Osteoblast (primary cell): ENCODE measurements at regions not wholly inside any gene's neighbourhood (a gene's known extent, or its start where the extent isn't known, plus 50 kb on each side); places are given as distances from the start of the nearest gene placed in this dataset.

Experiments
- DNase-seq: peaks from one replicate; pipeline ENCODE4 v3.0.0; 2011; ENCODE audit warnings: low spot score, mixed read lengths; ENCODE audit not compliant: insufficient read length; ENCODE audit errors: missing footprints
- H2AFZ ChIP-seq: 2 replicates; pipeline ENCODE4 v1.6.0; 2011; ENCODE audit warnings: mild to moderate bottlenecking, low read length
- H3K27ac ChIP-seq: 2 replicates; pipeline ENCODE4 v1.5.1; 2011; ENCODE audit warnings: mild to moderate bottlenecking, low read depth, low read length, moderate library complexity
- H3K27me3 ChIP-seq: 2 replicates; pipeline ENCODE4 v1.6.0; 2012; ENCODE audit warnings: mild to moderate bottlenecking, control low read depth, inconsistent platforms, low read length, moderate library complexity; ENCODE audit not compliant: insufficient read depth
- H3K36me3 ChIP-seq: 2 replicates; pipeline ENCODE4 v1.5.1; 2011; ENCODE audit warnings: mild to moderate bottlenecking, low read length, control low read depth, moderate library complexity; ENCODE audit not compliant: insufficient read depth
- H3K4me1 ChIP-seq: 2 replicates; pipeline ENCODE4 v1.5.1; 2011; ENCODE audit warnings: mild to moderate bottlenecking, low read length, control low read depth, moderate library complexity; ENCODE audit not compliant: insufficient read depth
- H3K4me2 ChIP-seq: 2 replicates; pipeline ENCODE4 v1.6.0; 2011; ENCODE audit warnings: mild to moderate bottlenecking, low read length; ENCODE audit not compliant: insufficient read depth
- H3K4me3 ChIP-seq: fragments of 200-600 bp; sonication (generic); 3 replicates; pipeline ENCODE4 v1.5.1; 2012; ENCODE audit warnings: mild to moderate bottlenecking, low read length, inconsistent platforms; ENCODE audit not compliant: insufficient read depth
- H3K79me2 ChIP-seq: 2 replicates; pipeline ENCODE4 v1.6.0; 2012; ENCODE audit warnings: mild to moderate bottlenecking, low read length, control low read depth, inconsistent platforms; ENCODE audit not compliant: insufficient read depth
- H3K9me3 ChIP-seq: 2 replicates; pipeline ENCODE4 v1.5.1; 2011; ENCODE audit warnings: low read depth, low read length, control low read depth
- H4K20me1 ChIP-seq: 2 replicates; pipeline ENCODE4 v1.6.0; 2012; ENCODE audit warnings: mild to moderate bottlenecking, low read length, control low read depth; ENCODE audit not compliant: insufficient read depth
- CTCF ChIP-seq: IDR thresholded peaks from 2 replicates; pipeline ENCODE4 v1.5.1; 2011; ENCODE audit warnings: mild to moderate bottlenecking, low read depth, low read length, moderate library complexity; ENCODE audit errors: extremely low read depth

DNA sequence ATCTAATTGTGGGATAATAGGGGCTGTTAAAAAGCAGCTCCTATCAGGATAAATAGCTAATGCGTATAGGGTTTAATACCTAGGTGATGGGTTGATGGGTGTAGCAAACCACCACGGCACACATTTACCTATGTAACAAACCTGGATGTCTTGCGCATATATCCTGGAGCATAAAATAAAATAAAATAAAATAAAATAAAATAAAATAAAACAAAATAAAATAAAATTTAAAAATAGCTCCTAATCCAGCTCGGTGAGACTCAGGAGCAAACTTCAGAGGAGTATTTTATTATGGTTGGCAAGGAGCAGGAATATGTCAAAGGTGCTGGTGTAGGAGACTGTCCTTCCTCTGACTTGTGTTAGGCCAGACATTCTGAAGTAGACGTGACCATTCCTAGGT lies 721.0 kb downstream of the BCL11B start:
- Histone ChIP-seq H3K4me1 (no peaks in the 10 kb centered on the region), H2AFZ (no peak overlapping the region), H3K4me2 (no peak overlapping the region), H3K9me3 (no peaks in the 10 kb centered on the region), H3K36me3 (no peaks in the 10 kb centered on the region), H4K20me1 (no peaks in the 10 kb centered on the region), H3K27ac (no peak overlapping the region), H3K27me3 (no peaks in the 10 kb centered on the region), H3K4me3 (no peak overlapping the region), H3K79me2 (no peaks in the 10 kb centered on the region)
- no peak for TF ChIP-seq CTCF
- DNase-seq, result no peak

GRCh38 chr14:98555440-98555839 lies 716.6 kb downstream of the BCL11B start:
- Histone ChIP-seq H3K27me3 (no peaks in the 10 kb centered on the region), H3K4me2 (no peak overlapping the region), H3K27ac (no peak overlapping the region), H3K4me1 (no peaks in the 10 kb centered on the region), H4K20me1 (no peaks in the 10 kb centered on the region), H3K36me3 (no peaks in the 10 kb centered on the region), H3K79me2 (no peaks in the 10 kb centered on the region), H3K9me3 (no peaks in the 10 kb centered on the region), H3K4me3 (no peak overlapping the region), H2AFZ (no peak overlapping the region)
- no peak for TF ChIP-seq CTCF
- DNase-seq, result no peak

- H3K79me2 ChIP-seq, result no peaks in the 10 kb centered on the region
- no peak for TF ChIP-seq CTCF
These were observed 708.0 kb downstream of the BCL11B start for GRCh38 chr14:98564006-98564405.

DNA sequence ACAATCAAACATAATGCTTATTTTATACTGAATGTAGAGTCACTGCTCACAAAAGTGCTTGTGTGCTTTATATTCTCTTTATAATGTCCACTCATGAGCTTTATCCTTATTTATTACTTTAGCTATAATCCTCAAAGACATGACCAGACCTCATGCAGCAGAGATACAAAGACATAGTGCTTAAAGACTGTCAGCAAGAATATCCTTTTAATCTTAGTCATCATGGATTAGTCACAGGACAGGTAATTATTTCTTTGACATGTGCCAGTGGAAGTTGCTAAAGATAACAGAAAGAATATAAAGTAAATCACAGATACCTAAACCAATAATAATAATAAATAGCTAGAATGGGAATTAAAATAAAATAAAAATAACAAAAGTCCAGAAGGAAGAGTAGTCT lies 707.5 kb downstream of the BCL11B start:
- TF ChIP-seq CTCF, result no peak
- Histone ChIP-seq H3K4me1 (no peaks in the 10 kb centered on the region), H3K4me2 (no peak overlapping the region), H2AFZ (no peak overlapping the region), H4K20me1 (no peaks in the 10 kb centered on the region), H3K27me3 (no peaks in the 10 kb centered on the region), H3K27ac (no peak overlapping the region), H3K36me3 (no peaks in the 10 kb centered on the region), H3K9me3 (peaks cover 4% of the 10 kb centered on the region), H3K79me2 (no peaks in the 10 kb centered on the region), H3K4me3 (no peak overlapping the region)
- DNase-seq, result no peak

More at GRCh38 chr14:98564006-98564405, 708.0 kb downstream of the BCL11B start:
- Histone ChIP-seq H3K9me3 (peaks cover 4% of the 10 kb centered on the region), H3K27ac (no peak overlapping the region), H3K4me2 (no peak overlapping the region), H4K20me1 (no peaks in the 10 kb centered on the region), H3K4me1 (no peaks in the 10 kb centered on the region), H2AFZ (no peak overlapping the region), H3K27me3 (no peaks in the 10 kb centered on the region), H3K36me3 (no peaks in the 10 kb centered on the region), H3K4me3 (no peak overlapping the region)
- no peak for DNase-seq
